Right ventricle myocardium superior (tissue), 1 donor: ENCODE measurements at regions not wholly inside any gene's neighbourhood (a gene's known extent, or its start where the extent isn't known, plus 50 kb on each side); places are given as distances from the start of the nearest gene placed in this dataset.
"Not testable (repeated sequence)": the region's sequence is repeated elsewhere in the genome, so short reads cannot be mapped to it uniquely, and the experiment has no call there.

Experiments
- ATAC-seq: fragments of 200-7000 bp; cut with Tn5 transposase; one replicate; pipeline ENCODE4 v1.9.1; 2020; ENCODE audit warnings: mild to moderate bottlenecking; ENCODE audit not compliant: poor library complexity
- DNase-seq: peaks from one replicate; pipeline ENCODE4 v3.0.0-alpha.2; 2020
- intact Hi-C: fragments of 100-400 bp; cut with DNase I; formaldehyde crosslinking; loops from one replicate; pipeline ENCODE4 v1.11.2; 2022
- donor health status: DM: no; HTN: yes; CAD: no; lungs with severe emphysema.

- no peak for DNase-seq
- ATAC-seq = no peak
- intact Hi-C loops = no loop called here
These were observed 66.1 kb downstream of the RBMX2 start for GRCh38 chrX:130467936-130468335.

GRCh38 chrX:130468395-130468923 is 66.7 kb downstream of the RBMX2 start:
- DNase-seq (no peak), ATAC-seq (no peak)
- intact Hi-C loops = no loop called here

GRCh38 chrX:130482871-130483270 is 81.1 kb downstream of the RBMX2 start:
- intact Hi-C loops = no loop called here
- no peak for ATAC-seq
- no peak for DNase-seq

GRCh38 chrX:130485870-130486269 is 84.1 kb downstream of the RBMX2 start:
- intact Hi-C loops = no loop called here
- ATAC-seq (no peak), DNase-seq (no peak)

- ATAC-seq, intact Hi-C loops, DNase-seq: not testable (repeated sequence)
These were observed 93.7 kb downstream of the RBMX2 start for GRCh38 chrX:130495502-130495901.

- peak; percentile 52 for ATAC-seq
- intact Hi-C loops = no loop called here
- no peak for DNase-seq
These were observed 95.7 kb downstream of the RBMX2 start for GRCh38 chrX:130497531-130497930.

GRCh38 chrX:130498653-130499274 is 97.0 kb downstream of the RBMX2 start:
- ATAC-seq = no peak
- no peak for DNase-seq
- intact Hi-C loops = no loop called here

- intact Hi-C loops = no loop called here
- DNase-seq (no peak), ATAC-seq (no peak)
These were observed 100.3 kb downstream of the RBMX2 start for GRCh38 chrX:130502016-130502570.

- ATAC-seq (no peak), DNase-seq (no peak)
- intact Hi-C loops = no loop called here
These were observed 102.2 kb downstream of the RBMX2 start for GRCh38 chrX:130504019-130504418.

GRCh38 chrX:130507015-130507414 is 105.2 kb downstream of the RBMX2 start:
- no peak for ATAC-seq
- intact Hi-C loops = no loop called here
- no peak for DNase-seq

GRCh38 chrX:130512534-130512933 is 110.7 kb downstream of the RBMX2 start:
- ATAC-seq, intact Hi-C loops, DNase-seq: not testable (repeated sequence)

- DNase-seq = no peak
- ATAC-seq = no peak
- intact Hi-C loops = no loop called here
These were observed 114.3 kb downstream of the RBMX2 start for GRCh38 chrX:130516123-130516522.

- peak; percentile 56 for DNase-seq
- ATAC-seq = peak; percentile 60
- intact Hi-C loops = no loop called here
These were observed 121.9 kb downstream of the RBMX2 start for GRCh38 chrX:130523460-130524394.

GRCh38 chrX:130524476-130525194 is 122.8 kb downstream of the RBMX2 start:
- DNase-seq = no peak
- intact Hi-C loops = no loop called here
- ATAC-seq = no peak

- DNase-seq (no peak), ATAC-seq (no peak)
- intact Hi-C loops = no loop called here
These were observed 127.7 kb downstream of the RBMX2 start for GRCh38 chrX:130529531-130529930.

- ATAC-seq = no peak
- intact Hi-C loops = no loop called here
- DNase-seq = no peak
These were observed 129.3 kb downstream of the RBMX2 start for GRCh38 chrX:130531066-130531465.

- DNase-seq = peak; percentile 46
- intact Hi-C loops = loop anchor here (5.0 kb wide), 1 partner anchor 377 kb away; no protein-coding TSS in a partner anchor
- ATAC-seq = peak; percentile 59
These were observed 138.0 kb downstream of the RBMX2 start for GRCh38 chrX:130539721-130540321.

- intact Hi-C loops = no loop called here
- DNase-seq (no peak), ATAC-seq (no peak)
These were observed 142.0 kb downstream of the RBMX2 start for GRCh38 chrX:130543603-130544325.
